HG03108 (cell line): ENCODE measurements at regions not wholly inside any gene's neighbourhood (a gene's known extent, or its start where the extent isn't known, plus 50 kb on each side); places are given as distances from the start of the nearest gene placed in this dataset.
"Not testable (repeated sequence)": the region's sequence is repeated elsewhere in the genome, so short reads cannot be mapped to it uniquely, and the experiment has no call there.

Experiments used
- ATAC-seq: cut with Tn5 transposase; IDR thresholded peaks from one replicate; pipeline ENCODE4 v1.9.1; 2021; ENCODE audit warnings: moderate library complexity; ENCODE audit not compliant: unreplicated experiment

DNA sequence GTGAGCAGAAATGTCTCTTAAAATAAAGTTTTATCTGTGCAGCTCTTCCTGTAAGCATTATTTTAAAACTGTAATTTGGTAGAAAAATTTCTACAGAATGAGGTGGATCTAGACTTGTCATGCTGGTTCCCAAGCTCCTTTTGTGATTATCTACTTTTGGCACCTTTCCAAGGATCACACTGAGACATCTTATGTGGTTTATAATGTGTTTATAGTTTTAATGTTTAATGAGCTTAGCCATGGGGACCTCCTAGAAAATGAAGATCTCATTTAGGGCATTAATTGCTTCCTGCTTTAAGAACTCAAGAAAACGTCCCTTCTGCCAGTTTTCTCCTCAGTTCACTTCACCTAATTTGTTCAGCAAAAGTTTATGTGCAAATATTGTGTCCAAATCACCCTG, 468.4 kb downstream of the SUCLG1 start:
- ATAC-seq: no peak

DNA sequence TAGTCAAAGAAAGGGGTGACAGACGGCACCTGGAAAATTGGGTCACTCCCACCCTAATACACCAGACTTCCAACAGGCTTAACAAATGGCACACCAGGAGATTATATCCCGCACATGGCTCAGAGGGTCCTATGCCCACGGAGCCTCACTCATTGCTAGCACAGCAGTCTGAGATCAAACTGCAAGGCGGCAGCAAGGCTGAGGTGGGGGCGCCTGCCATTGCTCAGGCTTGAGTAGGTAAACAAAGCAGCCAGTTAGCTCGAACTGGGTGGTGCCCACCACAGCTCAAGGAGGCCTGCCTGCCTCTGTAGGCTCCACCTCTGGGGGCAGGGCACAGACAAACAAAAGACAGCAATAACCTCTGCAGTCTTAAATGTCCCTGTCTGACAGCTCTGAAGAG, 482.5 kb downstream of the SUCLG1 start:
- ATAC-seq: not testable (repeated sequence)

DNA sequence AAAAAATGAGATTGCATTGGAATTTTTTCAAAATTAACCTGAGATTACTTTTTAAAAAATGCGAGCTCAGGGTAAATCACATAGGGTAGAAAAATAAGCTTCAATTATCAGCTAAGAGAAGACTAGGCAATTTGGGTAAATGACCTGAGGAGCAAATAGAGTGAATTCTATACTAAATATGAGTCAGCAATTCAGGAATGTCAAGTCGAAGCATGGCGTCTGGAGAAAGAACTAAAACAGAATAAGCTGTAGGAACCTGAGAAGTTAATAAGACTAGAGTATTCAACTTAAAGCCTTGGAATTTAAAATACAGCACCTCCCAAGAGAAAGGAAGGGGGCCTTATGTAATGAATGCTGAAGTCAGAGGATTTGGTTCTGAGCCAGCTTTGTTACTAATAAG, 487.0 kb downstream of the SUCLG1 start:
- no peak for ATAC-seq

DNA sequence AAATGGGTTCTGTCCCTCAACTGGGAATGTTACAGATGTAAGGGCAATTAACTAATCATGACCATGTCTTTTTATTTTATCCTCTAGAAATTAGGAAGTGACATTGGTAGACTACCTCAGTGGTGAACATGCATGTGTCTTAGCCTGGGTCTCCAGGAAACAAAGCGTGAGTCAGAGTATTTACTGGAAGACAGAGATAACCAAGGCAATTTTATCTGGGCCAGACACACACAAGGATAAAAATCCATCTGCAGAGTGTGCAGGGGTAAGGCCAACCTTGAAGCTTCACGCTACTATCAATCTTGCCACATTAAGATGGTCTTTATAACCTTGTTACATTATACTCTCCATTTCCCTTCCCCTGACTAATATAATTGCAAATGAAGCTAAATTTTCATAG, 487.5 kb downstream of the SUCLG1 start:
- no peak for ATAC-seq

DNA sequence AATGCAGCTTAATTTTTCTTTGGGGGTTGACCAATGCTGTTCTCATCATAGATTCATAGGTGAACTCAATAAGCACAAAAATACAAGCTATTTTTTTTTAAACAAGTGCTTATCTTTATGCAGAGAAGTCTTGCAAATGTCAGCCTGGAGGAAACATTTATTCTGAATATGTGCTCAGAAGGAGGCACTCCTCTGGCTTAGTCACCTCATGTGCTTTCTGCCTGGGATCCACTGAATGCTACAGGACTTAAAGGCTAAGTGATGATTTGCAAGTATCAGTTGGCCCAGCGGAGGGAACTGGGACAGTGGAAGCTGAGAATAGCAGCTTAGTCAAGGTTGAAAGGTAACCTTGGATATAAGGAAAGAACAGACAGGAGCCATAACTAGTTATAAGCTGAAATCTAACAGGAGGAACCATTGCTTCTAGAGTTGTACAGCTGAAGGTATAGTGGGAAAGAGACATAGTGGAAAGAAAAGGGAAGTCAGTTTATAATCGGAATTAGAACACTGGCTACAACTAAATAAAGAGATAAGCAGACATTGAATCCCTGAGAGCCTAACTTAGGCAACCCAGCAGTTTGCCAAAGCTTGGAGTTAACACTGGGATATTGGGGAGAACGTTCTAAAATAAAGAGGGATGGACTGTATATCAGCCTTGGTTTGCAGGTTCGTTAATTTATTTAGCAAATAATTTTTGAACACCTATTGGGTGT, 488.7 kb downstream of the SUCLG1 start:
- ATAC-seq: no peak

DNA sequence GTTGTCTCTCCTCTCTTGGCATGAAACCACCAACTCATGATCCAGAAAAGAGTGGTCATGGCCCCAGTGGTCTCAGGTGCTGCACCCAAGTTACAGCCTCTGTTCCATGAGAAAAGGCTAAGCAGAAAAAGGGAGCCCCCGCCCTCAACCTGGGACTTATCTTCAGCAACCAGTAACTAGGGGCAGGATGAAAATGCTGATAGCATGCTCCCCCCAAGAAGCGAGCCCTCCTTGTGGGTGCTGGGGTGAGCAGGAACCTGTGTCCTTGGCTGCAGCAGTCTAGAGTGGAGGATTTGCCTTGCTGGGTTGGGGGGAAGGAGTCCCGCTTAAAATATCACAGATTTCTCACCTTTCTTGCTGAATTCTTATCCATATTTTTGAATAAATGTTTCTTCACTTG, 490.0 kb downstream of the SUCLG1 start:
- no peak for ATAC-seq

DNA sequence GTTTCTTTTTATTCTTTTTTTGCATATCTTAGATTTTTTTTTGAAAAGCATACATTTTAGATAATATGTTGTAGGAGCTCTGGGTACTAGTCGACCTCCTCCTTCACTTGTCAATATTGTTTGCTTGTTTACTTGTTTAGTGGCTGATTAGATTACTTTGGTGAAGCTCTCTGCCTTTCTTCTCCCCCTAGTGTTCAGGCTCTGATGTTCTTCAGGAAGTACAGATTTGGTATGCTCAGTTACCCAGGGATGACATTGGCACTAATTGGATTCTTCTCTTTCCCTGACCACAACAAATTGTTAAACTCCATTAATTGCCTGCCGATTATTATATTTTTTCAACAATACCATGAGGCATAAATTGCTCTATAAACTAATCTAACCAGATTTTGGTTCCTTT, 491.2 kb downstream of the SUCLG1 start:
- no peak for ATAC-seq

DNA sequence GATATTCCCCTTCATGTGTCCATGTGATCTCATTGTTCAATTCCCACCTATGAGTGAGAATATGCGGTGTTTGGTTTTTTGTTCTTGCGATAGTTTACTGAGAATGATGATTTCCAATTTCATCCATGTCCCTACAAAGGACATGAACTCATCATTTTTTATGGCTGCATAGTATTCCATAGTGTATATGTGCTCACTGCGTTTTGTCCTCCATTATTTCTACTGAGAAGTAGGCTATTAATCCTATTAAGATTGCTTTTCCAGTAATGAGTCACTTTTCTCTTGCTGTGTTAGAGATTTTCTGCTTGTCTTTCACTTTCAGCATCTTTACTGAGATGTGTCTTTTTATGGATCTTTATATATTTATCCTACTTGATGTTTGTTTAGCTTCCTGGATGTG, 492.1 kb downstream of the SUCLG1 start:
- ATAC-seq: not testable (repeated sequence)

DNA sequence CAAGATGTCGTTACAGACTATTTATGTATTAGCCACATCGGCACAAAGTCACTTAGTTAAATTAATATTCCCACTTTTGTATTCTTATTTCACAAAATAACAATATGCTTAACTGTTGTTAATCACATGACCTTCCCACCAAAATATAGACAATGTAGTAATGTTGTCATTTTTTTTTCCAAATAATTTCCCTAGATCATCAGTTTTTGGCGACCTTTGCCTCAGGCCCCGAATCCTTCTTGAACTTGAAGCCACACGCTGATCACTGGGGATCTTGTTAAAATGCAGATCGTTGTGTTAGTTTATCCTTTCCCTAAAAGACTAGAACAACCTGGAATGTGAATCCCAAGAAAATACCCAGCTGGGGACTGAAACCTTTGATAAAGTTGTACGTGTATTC, 497.6 kb downstream of the SUCLG1 start:
- ATAC-seq: no peak

DNA sequence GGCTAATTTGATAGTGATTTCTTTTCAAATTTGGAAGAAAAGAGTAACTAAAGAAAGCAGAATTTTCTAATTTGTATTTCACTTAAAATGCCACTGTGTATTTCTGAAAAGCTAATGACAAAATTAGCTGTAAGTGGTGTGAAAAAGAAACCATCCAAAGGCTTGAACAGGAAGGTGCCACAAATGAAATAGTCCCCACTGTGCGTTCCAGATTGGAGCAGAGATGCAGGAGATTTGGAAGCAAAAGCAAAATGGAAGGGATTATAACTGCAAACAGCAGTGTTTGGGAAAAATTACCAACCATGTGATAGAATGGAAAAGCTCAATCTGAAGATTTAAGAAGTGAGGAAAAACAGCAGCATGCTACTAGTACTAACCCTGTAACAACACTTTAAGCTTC, 498.7 kb downstream of the SUCLG1 start:
- no peak for ATAC-seq

DNA sequence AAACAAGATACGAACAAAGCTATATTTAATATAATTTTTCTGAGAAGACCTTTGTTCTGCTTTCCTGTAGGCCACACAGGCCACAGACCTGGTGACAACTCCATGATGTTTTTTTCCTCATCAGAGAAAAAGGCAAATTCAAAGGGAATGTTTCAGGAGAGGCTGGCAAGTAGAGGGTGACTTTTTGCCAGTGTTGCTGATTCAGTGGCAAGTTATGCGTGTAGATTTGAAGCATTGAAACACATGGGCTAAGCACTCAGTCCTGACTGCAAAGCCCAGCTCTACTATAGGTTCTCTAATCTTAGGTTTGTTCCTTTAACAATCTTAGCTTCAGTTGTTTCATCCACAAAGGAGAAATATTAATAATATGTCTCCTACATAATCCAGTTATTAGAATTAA, 499.8 kb downstream of the SUCLG1 start:
- no peak for ATAC-seq

DNA sequence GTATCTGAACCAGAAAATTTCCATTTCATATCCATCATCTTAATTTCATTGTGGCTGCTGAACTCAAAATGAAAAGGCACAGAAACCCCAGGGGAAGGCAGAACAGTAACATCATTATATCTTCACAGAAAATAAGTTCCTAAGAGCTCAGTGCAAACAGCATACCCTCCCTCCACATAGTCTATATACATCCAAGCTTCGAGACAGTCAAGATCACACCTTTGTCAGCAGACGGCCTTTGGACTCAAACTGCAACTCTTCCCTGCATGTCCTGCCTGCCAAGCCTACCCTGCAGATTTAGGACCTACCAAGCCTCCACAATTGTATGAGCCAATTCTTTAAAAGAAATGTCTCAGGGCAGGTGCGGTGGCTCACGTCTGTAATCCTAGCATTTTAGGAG, 502.1 kb downstream of the SUCLG1 start:
- no peak for ATAC-seq

DNA sequence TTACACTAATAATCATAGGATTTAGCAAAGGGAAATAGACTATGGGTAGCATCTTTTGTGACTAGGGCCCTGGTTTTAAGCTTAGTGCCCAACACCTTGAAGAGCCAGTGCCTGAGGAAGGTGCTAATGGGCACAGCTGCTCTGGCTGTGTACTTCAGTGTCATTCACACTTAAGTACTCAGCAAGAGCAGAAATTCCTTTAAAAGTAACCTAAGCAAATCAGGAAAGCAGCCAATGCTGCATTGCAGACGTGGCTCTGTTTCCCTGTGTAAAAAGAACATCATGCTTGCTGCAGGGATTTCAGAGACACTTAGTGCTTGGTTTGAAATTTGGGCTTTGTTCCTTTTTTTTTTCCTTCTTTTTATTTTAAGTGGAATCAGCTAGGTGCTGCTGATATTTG, 505.4 kb downstream of the SUCLG1 start:
- no peak for ATAC-seq

DNA sequence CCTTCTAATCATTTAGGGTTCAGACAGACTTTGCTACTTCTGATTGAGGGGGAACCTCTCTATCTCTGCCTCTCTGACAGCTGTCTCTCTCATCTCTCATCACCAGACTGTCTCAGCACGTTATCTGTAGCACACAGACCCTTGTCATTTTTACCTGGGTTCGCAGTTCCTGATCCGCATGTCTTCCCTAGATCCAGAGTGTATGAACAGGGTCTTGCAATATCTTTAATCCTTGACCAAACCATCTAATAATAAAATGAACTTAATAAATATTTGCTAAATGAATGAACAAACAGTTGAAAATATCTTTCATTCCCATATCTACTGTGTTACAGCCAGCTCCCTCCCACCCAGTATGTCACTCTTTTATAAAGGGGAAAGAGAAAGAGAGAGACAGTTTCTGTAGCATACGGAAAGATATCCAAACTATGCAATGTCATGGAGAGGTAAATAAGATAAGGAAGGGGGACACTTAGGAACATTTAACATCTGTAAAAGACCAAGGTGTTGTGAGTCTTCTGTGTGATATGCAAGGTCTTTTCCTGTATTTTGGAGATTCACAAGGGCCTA, 507.6 kb downstream of the SUCLG1 start:
- no peak for ATAC-seq

DNA sequence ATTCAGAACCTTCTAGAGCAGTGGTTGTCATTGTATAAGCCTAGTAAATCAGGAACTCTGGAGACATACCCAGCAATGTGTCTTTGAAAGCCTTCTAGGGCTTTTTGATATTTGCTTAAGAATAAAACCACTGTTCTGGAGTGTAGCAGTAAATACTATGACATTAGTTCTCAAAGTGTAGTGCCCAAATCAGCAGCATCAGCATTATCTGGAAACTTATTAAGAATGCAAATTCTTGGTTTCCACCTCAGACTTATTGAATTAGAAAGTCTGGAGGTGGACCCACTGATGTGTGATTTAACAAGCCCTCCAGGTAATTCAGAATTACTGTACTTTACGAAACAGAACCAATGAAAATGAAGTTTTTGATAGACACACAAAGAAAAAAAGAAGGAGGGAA, 509.7 kb downstream of the SUCLG1 start:
- ATAC-seq: no peak

DNA sequence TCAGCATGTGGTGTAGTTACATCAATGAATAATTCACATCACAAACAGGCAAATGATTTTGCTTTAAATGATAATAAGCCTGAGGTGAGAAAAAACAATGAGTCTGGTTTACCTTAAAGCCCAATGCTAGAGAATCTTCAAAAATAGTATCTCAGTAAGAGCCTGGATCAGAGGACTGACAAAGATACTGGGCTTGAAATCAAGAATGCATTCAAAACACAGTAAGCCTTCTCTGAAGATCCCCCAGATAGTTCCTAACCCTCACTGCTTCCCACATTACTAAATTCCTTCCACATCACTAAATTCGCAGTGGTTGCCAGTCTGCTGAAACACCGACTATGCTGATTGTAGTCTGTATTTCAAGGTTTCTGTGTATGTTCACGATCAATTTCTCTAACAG, 514.9 kb downstream of the SUCLG1 start:
- no peak for ATAC-seq

DNA sequence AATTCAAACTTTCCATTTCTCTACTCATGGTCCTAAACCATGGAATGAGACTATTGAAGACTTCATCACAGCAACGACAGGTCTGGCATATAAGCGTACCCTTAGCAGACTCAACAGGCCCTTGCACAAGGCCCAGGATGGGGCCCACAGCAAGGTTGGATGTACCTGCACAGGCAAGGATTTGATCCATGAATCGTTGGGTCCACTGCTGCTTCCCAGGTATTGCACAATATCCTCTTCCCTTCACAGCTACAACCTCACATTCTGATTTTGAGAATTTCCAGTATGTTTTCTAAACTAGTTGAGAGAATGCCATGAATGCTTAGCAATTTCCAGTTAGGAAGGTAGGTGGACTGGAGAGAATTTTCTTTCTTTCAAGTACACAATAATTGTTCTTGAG, 515.8 kb downstream of the SUCLG1 start:
- no peak for ATAC-seq

DNA sequence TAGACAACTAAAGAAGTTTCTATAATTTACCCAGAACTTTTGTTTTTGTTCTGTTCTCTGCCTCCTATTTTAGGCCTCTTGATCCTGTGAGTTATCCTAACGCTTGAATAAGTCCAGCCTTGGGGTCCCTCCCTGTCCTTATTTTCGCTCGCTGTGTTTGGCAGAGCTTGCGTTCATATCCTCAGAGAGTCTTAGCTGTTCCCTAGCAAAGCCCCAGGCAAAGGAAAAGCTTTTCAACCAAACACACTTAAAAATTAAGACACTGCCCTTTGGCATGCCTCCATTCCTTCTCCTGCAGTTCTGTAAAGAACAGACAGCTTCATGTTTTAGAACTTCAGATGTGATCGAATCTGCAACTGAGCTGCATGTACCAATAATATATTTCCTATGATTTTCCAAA, 517.2 kb downstream of the SUCLG1 start:
- no peak for ATAC-seq

DNA sequence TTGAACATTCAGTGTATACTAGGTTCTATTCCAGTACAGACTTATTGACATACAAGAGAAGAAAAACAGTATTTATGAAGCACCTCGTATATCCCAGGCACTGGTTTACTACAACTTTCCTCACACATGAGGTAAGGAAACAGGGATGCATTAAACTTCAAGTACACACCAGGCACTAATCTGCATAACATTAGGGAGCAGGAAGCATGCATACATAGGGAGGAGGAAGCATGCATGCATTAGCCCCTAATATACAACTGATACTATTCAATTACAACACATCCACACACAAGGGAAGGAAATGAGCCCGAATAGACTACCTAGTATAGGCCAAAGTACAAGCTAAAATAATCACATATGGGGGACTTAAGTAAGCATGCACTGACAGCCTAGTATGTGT, 525.3 kb downstream of the SUCLG1 start:
- no peak for ATAC-seq

DNA sequence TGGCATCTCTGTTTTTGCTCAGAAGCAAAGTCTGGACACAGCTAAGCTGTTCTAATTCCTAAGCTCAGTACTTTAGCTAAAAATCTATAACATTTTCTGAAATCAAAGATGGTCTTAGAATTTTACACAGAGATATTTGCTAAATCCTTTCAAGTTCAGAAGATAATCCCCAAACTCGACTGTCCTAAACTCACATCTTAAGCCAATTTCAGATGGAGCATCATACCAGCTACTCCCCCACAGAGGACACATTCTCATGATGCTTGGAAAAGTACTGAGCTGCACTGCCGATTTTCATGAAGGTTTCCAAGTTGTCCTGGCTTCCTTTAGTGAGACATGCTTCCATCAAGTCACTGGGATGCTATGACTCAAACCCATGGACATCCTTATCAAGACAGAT, 535.5 kb downstream of the SUCLG1 start:
- no peak for ATAC-seq

DNA sequence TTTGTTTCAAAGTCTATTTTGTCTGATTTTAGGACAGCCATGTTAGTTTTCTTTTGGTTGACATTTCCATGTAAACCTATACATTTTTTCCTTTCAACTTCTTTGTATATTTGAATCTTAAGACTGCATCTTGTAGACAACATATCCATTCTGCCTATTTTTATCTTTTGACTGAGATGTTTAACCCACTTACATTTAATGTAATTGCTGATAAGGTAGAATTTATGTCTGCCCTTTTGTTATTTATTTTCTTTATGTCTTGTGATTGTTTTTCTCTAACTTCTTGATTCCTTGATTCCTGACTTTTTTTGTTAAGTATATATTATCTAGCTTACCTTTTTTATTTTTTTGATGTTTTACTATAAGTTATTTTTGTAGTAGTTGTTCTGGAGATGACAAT, 542.5 kb downstream of the SUCLG1 start:
- ATAC-seq: no peak

DNA sequence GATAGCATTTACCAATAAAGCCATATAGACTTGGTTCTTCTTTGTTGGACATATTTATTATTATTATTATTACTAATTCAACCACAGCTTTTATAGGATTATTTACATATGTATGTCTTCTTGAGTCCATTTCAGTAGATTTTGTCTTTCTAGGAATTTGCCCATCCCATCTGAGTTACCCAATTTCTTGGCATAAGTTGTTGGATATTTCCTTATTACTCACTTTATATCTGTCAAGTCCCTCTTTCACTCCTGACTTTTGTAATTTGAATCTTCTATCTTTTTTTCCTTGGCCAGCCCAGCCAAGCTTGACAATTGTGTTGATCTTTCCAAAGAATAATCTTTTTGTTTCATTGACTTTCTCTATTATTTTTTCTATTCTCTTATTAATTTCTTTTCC, 543.7 kb downstream of the SUCLG1 start:
- no peak for ATAC-seq

DNA sequence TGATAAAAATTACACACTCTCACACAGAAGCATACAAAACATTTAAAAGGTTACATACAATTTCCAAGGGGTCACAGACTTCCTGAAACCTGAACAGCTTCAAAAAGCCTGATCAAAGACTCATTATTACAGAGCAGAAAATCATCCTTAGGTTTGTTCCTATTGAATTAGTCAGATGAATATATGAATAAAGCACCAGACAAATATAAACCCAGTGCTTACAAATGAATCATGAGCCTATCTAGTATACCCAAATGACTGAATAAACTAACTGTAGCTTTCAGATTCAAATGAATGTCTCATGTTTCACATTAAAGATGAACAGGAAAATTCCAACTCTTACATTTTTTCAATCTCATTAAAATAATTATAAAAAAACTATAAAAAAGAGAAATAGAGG, 550.3 kb downstream of the SUCLG1 start:
- ATAC-seq: no peak
